Transverse colon (tissue), 4 donors: ENCODE measurements at regions not wholly inside any gene's neighbourhood (a gene's known extent, or its start where the extent isn't known, plus 50 kb on each side); places are given as distances from the start of the nearest gene placed in this dataset.

Source experiments
- EP300 ChIP-seq: sonication (generic); formaldehyde crosslinking; IDR thresholded peaks from one replicate; pipeline ENCODE4 v1.6.1; 2017; ENCODE audit warnings: antibody characterized with exemption, low read depth
- POLR2A ChIP-seq: fragments of 450-650 bp; IDR thresholded peaks from one replicate; pipeline ENCODE4 v1.6.1; 2016; ENCODE audit warnings: antibody characterized with exemption, mild to moderate bottlenecking, moderate library complexity
- POLR2AphosphoS5 ChIP-seq, 3 donors: sonication (generic); formaldehyde crosslinking; IDR thresholded peaks; one replicate each; pipeline ENCODE4 v1.6.1; 2016; ENCODE audit warnings: antibody characterized with exemption in 3 of 3
- TF ChIP-seq, protein P1 (sequence below), 5 experiments: fragments of 200-600 bp in 3 of 5; fragments of 450-650 bp in 2 of 5; sonication (generic) in 3 of 5; IDR thresholded peaks; 1 replicate in 2 of 5; 2 replicates in 3 of 5; pipeline ENCODE4 v1.5.1; 2016 to 2017; ENCODE audit warnings: antibody characterized with exemption in 5 of 5, inconsistent platforms in 3 of 5, mild to moderate bottlenecking in 2 of 5, moderate library complexity in 1 of 5

DNA sequence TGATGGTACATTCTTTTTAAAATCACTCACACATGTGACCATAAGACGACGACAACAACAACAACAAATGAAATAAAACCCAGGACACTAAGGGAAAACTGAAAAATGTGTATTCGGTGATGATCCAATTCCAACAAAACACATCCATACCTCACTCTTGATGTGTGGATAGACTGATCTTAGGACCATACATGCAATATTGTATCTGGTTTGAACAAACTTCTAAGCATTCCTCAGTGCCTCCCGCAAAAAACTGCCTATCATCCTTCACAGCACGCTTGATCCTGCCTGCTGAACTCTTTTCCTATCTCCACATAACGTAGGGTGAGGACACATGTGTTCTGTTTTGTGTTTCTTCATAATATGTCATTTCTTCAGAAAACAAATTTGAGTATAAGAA is 415.2 kb downstream of the KCTD12 start:
- TF ChIP-seq, protein P1, sequence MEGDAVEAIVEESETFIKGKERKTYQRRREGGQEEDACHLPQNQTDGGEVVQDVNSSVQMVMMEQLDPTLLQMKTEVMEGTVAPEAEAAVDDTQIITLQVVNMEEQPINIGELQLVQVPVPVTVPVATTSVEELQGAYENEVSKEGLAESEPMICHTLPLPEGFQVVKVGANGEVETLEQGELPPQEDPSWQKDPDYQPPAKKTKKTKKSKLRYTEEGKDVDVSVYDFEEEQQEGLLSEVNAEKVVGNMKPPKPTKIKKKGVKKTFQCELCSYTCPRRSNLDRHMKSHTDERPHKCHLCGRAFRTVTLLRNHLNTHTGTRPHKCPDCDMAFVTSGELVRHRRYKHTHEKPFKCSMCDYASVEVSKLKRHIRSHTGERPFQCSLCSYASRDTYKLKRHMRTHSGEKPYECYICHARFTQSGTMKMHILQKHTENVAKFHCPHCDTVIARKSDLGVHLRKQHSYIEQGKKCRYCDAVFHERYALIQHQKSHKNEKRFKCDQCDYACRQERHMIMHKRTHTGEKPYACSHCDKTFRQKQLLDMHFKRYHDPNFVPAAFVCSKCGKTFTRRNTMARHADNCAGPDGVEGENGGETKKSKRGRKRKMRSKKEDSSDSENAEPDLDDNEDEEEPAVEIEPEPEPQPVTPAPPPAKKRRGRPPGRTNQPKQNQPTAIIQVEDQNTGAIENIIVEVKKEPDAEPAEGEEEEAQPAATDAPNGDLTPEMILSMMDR (IDR thresholded peaks at IDR 0.05), result no peak
- TF ChIP-seq EP300 (no peak), POLR2AphosphoS5 (IDR thresholded peaks at IDR 0.05) (no peak), POLR2A (no peak)
